Activated T-cell treated with anti-CD3 and anti-CD28 coated beads, Interleukin-2, amount 50 U/mL, for 48 hours (primary cell): ENCODE measurements at regions not wholly inside any gene's neighbourhood (a gene's known extent, or its start where the extent isn't known, plus 50 kb on each side); places are given as distances from the start of the nearest gene placed in this dataset.

Experiments used
- DNase-seq, 2 experiments: peaks; one replicate each; pipeline ENCODE4 v3.0.0-alpha.2; 2020

GRCh38 chr1:57901208-57901919 is 477.5 kb upstream of the DAB1 start:
- DNase-seq, result no peak

- DNase-seq, result no peak
These were observed 474.7 kb upstream of the DAB1 start for GRCh38 chr1:57898531-57898930.

GRCh38 chr1:57897581-57897980 is 473.7 kb upstream of the DAB1 start:
- no peak for DNase-seq

- no peak for DNase-seq
These were observed 470.5 kb upstream of the DAB1 start for GRCh38 chr1:57894315-57894714.

GRCh38 chr1:57889676-57890320 is 465.9 kb upstream of the DAB1 start:
- no peak for DNase-seq

- DNase-seq, result no peak
These were observed 464.2 kb upstream of the DAB1 start for GRCh38 chr1:57887964-57888491.

GRCh38 chr1:57886376-57886775 is 462.5 kb upstream of the DAB1 start:
- DNase-seq, result no peak

- DNase-seq, result no peak
These were observed 459.8 kb upstream of the DAB1 start for GRCh38 chr1:57883642-57883995.

GRCh38 chr1:57882934-57883641 is 459.2 kb upstream of the DAB1 start:
- DNase-seq, result no peak

- no peak for DNase-seq
These were observed 458.2 kb upstream of the DAB1 start for GRCh38 chr1:57882072-57882471.

GRCh38 chr1:57881639-57882038 is 457.8 kb upstream of the DAB1 start:
- no peak for DNase-seq

GRCh38 chr1:57879700-57880099 is 455.8 kb upstream of the DAB1 start:
- no peak for DNase-seq

- DNase-seq, result no peak
These were observed 450.6 kb upstream of the DAB1 start for GRCh38 chr1:57874418-57874877.

GRCh38 chr1:57872913-57873312 is 449.1 kb upstream of the DAB1 start:
- DNase-seq, result no peak

GRCh38 chr1:57868908-57869307 is 445.0 kb upstream of the DAB1 start:
- no peak for DNase-seq

- no peak for DNase-seq
These were observed 444.4 kb upstream of the DAB1 start for GRCh38 chr1:57868239-57868638.

GRCh38 chr1:57866998-57867397 is 443.1 kb upstream of the DAB1 start:
- DNase-seq, result no peak

- DNase-seq, result no peak
These were observed 437.2 kb upstream of the DAB1 start for GRCh38 chr1:57860931-57861565.

- DNase-seq, result no peak
These were observed 436.5 kb upstream of the DAB1 start for GRCh38 chr1:57860325-57860724.

GRCh38 chr1:57858740-57859139 is 434.9 kb upstream of the DAB1 start:
- DNase-seq, result no peak

- DNase-seq, result no peak
These were observed 433.9 kb upstream of the DAB1 start for GRCh38 chr1:57857809-57858208.

- DNase-seq, result no peak
These were observed 430.6 kb upstream of the DAB1 start for GRCh38 chr1:57854436-57854835.

GRCh38 chr1:57850176-57850940 is 426.5 kb upstream of the DAB1 start:
- DNase-seq, result no peak
